Fibroblast of lung (primary cell): ENCODE measurements at regions not wholly inside any gene's neighbourhood (a gene's known extent, or its start where the extent isn't known, plus 50 kb on each side); places are given as distances from the start of the nearest gene placed in this dataset.

Experiments used
- EZH2 ChIP-seq: IDR thresholded peaks from 2 replicates; pipeline ENCODE4 v1.5.1; 2012; ENCODE audit warnings: low read length, control low read depth, mild to moderate bottlenecking; ENCODE audit errors: missing control alignments
- TF ChIP-seq, protein P1 (sequence below), 2 donors: IDR thresholded peaks in 1 of 2; conservative IDR thresholded peaks in 1 of 2; 1 replicate in 1 of 2; 2 replicates in 1 of 2; pipeline ENCODE4 v1.5.1; 2011 to 2012; ENCODE audit warnings: low read length in 2 of 2, control low read depth in 1 of 2, inconsistent platforms in 1 of 2, low read depth in 1 of 2, mild to moderate bottlenecking in 1 of 2

DNA sequence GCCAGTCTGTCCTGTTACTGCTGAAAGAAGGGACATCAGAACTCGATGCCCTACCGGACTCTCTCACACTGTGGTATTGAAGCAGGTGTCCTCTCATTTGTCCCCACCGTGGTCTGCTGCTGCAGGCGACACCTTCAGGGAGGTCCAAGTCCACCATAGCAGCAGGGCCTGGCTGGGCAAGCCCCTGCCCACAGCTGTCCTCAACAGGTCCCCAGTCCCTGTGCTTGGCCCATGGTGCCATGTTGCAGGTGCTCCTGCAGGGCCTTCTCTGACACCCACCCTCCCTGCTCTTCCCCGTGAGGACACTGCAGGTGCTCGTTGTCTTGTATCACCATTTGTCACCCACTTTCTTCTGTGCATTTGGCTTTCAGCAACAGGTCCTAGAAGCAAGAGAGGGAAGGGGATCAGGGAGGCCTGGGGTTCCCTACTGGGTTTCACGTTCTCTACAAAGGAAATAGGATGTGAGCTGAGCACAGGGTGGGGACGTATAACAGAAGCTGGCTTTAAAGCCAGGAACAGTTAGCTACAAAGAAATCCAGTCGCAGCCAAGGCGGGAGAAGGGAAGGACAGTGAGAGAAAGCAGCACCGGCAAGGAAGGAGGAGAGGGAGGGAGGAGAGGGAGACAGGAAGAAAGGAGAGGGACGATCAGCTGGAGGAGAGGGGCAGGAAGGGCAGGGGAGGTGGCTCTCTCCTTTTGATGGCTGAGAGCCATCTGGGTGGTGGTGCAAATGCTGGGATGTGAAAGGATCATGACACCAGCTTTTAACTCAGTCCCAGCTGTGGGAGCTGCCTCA, 117.7 kb upstream of the FRMD4A start:
- TF ChIP-seq, protein P1, sequence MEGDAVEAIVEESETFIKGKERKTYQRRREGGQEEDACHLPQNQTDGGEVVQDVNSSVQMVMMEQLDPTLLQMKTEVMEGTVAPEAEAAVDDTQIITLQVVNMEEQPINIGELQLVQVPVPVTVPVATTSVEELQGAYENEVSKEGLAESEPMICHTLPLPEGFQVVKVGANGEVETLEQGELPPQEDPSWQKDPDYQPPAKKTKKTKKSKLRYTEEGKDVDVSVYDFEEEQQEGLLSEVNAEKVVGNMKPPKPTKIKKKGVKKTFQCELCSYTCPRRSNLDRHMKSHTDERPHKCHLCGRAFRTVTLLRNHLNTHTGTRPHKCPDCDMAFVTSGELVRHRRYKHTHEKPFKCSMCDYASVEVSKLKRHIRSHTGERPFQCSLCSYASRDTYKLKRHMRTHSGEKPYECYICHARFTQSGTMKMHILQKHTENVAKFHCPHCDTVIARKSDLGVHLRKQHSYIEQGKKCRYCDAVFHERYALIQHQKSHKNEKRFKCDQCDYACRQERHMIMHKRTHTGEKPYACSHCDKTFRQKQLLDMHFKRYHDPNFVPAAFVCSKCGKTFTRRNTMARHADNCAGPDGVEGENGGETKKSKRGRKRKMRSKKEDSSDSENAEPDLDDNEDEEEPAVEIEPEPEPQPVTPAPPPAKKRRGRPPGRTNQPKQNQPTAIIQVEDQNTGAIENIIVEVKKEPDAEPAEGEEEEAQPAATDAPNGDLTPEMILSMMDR (conservative IDR thresholded peaks at IDR 0.05 in 1 of 2, IDR thresholded peaks at IDR 0.05 in 1 of 2; ENCODE audit: low read depth in 1 of 2, low read length in 2 of 2), result no peak
- TF ChIP-seq EZH2, result no peak
